SK-N-SH (cell line): ENCODE measurements at regions not wholly inside any gene's neighbourhood (a gene's known extent, or its start where the extent isn't known, plus 50 kb on each side); places are given as distances from the start of the nearest gene placed in this dataset.

Experiments used
- CTCF ChIA-PET: fragments of 300-600, 350-600 bp; formaldehyde crosslinking; extraction: SDS; loops from one replicate; lab custom pipeline; 2021; lab: Yijun Ruan, JAX
- POLR2A ChIA-PET: fragments of 350-600 bp; sonication (Branson Sonifier 250); formaldehyde crosslinking; extraction: SDS; loops from one replicate; lab custom pipeline; 2020; ENCODE audit warnings: antibody characterized with exemption, inconsistent platforms; lab: Yijun Ruan, JAX
- DNase-seq: peaks from one replicate; pipeline ENCODE4 v3.0.0; 2012
- H2AFZ ChIP-seq: fragments of 200-600 bp; sonication (generic); 2 replicates; pipeline ENCODE4 v1.8.1; 2016; ENCODE audit warnings: antibody characterized with exemption, mild to moderate bottlenecking, low read depth
- H3F3A ChIP-seq: fragments of 200-600 bp; sonication (generic); replicated peaks from 2 replicates; pipeline ENCODE3; 2016; ENCODE audit warnings: antibody characterized with exemption, mild to moderate bottlenecking; ENCODE audit not compliant: insufficient read depth
- H3K27ac ChIP-seq, 2 experiments: fragments of 200-500 bp in 1 of 2; fragments of 200-600 bp in 1 of 2; sonication (Bioruptor generic) in 1 of 2; sonication (generic), shearing (Covaris generic) in 1 of 2; 2 replicates each; pipeline versions ENCODE4 v1.5.1 to v1.6.1; 2014 to 2016; ENCODE audit warnings: low read depth in 2 of 2, inconsistent platforms in 1 of 2, low read length in 1 of 2, mild to moderate bottlenecking in 1 of 2, mixed read lengths in 1 of 2
- H3K27me3 ChIP-seq: fragments of 200-600 bp; sonication (generic), shearing (Covaris generic); 2 replicates; pipeline ENCODE4 v1.6.1; 2016; ENCODE audit warnings: mixed run types; ENCODE audit not compliant: insufficient read depth
- H3K36me3 ChIP-seq, 2 experiments: fragments of 200-500 bp in 1 of 2; fragments of 200-600 bp in 1 of 2; sonication (Bioruptor generic) in 1 of 2; sonication (generic) in 1 of 2; replicated peaks in 1 of 2; 2 replicates each; pipeline versions ENCODE3 to v1.5.1; 2014 to 2016; ENCODE audit warnings: low read length in 1 of 2, mild to moderate bottlenecking in 1 of 2; ENCODE audit not compliant: insufficient read depth in 2 of 2, control insufficient read depth in 1 of 2
- H3K4me1 ChIP-seq, 2 experiments: fragments of 200-500 bp in 1 of 2; fragments of 200-600 bp in 1 of 2; sonication (Bioruptor generic) in 1 of 2; sonication (generic), shearing (Covaris generic) in 1 of 2; 2 replicates each; pipeline versions ENCODE4 v1.5.1 to v1.6.1; 2014 to 2016; ENCODE audit warnings: low read depth in 1 of 2, low read length in 1 of 2, mixed run types in 1 of 2; ENCODE audit not compliant: insufficient read depth in 2 of 2, control insufficient read depth in 1 of 2
- H3K4me2 ChIP-seq: fragments of 200-600 bp; sonication (generic), shearing (Covaris generic); 2 replicates; pipeline ENCODE4 v1.6.1; 2017; ENCODE audit warnings: mixed run types
- H3K4me3 ChIP-seq, 2 experiments: fragments of 200-500 bp in 1 of 2; fragments of 200-600 bp in 1 of 2; sonication (Bioruptor generic) in 1 of 2; sonication (generic), shearing (Covaris generic) in 1 of 2; 2 replicates each; pipeline versions ENCODE4 v1.5.1 to v1.8.1; 2014 to 2016; ENCODE audit warnings: low read depth in 2 of 2, inconsistent platforms in 1 of 2, low read length in 1 of 2, mild to moderate bottlenecking in 1 of 2, mixed read lengths in 1 of 2, moderate library complexity in 1 of 2
- H3K79me2 ChIP-seq: fragments of 200-600 bp; sonication (generic); 2 replicates; pipeline ENCODE4 v1.8.1; 2017; ENCODE audit warnings: mild to moderate bottlenecking; ENCODE audit not compliant: insufficient read depth
- H3K9ac ChIP-seq: fragments of 200-600 bp; sonication (generic); 2 replicates; pipeline ENCODE4 v1.6.1; 2017; ENCODE audit warnings: mixed run types
- H3K9me2 ChIP-seq: fragments of 200-600 bp; sonication (generic); 2 replicates; pipeline ENCODE4 v1.6.1; 2017; ENCODE audit warnings: mixed run types
- H3K9me3 ChIP-seq: fragments of 200-600 bp; sonication (generic); 2 replicates; pipeline ENCODE4 v1.6.1; 2017; ENCODE audit warnings: mixed run types, mild to moderate bottlenecking, moderate library complexity
- H4K20me1 ChIP-seq: fragments of 200-600 bp; sonication (generic); 2 replicates; pipeline ENCODE4 v1.6.1; 2017; ENCODE audit warnings: mild to moderate bottlenecking, mixed run types; ENCODE audit not compliant: insufficient read depth
- CHD2 ChIP-seq: fragments of 150-350 bp; IDR thresholded peaks from 2 replicates; pipeline ENCODE4 v1.6.1; 2018; ENCODE audit warnings: low read length; ENCODE audit not compliant: partially characterized antibody
- EP300 ChIP-seq, 2 experiments: IDR thresholded peaks; 2 replicates each; pipeline versions ENCODE4 v1.4.0 to v1.6.1; 2012; ENCODE audit warnings: borderline replicate concordance in 1 of 2, low read depth in 1 of 2, low read length in 1 of 2
- EZH2phosphoT487 ChIP-seq: fragments of 200-600 bp; sonication (generic); IDR thresholded peaks from 2 replicates; pipeline ENCODE4 v1.6.1; 2017; ENCODE audit warnings: low read depth, mixed run types, mild to moderate bottlenecking, antibody characterized with exemption, moderate library complexity, borderline replicate concordance
- FOXJ3 ChIP-seq: sonication (generic); formaldehyde crosslinking; IDR thresholded peaks from 2 replicates; pipeline ENCODE4 v1.5.1; 2020; ENCODE audit warnings: mild to moderate bottlenecking, missing genetic modification reagents
- FOXM1 ChIP-seq: IDR thresholded peaks from 2 replicates; pipeline ENCODE4 v1.4.0; 2012; ENCODE audit warnings: low read depth, mild to moderate bottlenecking
- IRF3 ChIP-seq: fragments of 150-350 bp; IDR thresholded peaks from 2 replicates; pipeline ENCODE4 v1.6.1; 2016; ENCODE audit warnings: mild to moderate bottlenecking, low read depth, low read length
- MAX ChIP-seq: IDR thresholded peaks from 2 replicates; pipeline ENCODE4 v1.4.0; 2012; ENCODE audit warnings: low read depth
- MEF2A ChIP-seq: IDR thresholded peaks from 2 replicates; pipeline ENCODE4 v1.4.0; 2012; ENCODE audit warnings: low read depth, borderline replicate concordance
- MXI1 ChIP-seq: IDR thresholded peaks from 2 replicates; pipeline ENCODE4 v1.6.1; 2012; ENCODE audit warnings: mild to moderate bottlenecking, low read depth, low read length, improper control_type of control experiment
- NRF1 ChIP-seq: IDR thresholded peaks from 2 replicates; pipeline ENCODE4 v1.6.1; 2012; ENCODE audit warnings: low read depth, mild to moderate bottlenecking, low read length
- PBX3 ChIP-seq: IDR thresholded peaks from 2 replicates; pipeline ENCODE4; 2012
- POLR2AphosphoS5 ChIP-seq: IDR thresholded peaks from 2 replicates; pipeline ENCODE4 v1.6.1; 2012; ENCODE audit warnings: low read depth, low read length
- SIN3A ChIP-seq: IDR thresholded peaks from 2 replicates; pipeline ENCODE4 v1.6.1; 2012; ENCODE audit warnings: low read depth, mild to moderate bottlenecking, low read length, moderate library complexity, borderline replicate concordance
- SMC3 ChIP-seq: IDR thresholded peaks from 2 replicates; pipeline ENCODE4 v1.6.1; 2012; ENCODE audit warnings: low read depth, low read length, improper control_type of control experiment
- TAF1 ChIP-seq: IDR thresholded peaks from 2 replicates; pipeline ENCODE4 v1.6.1; 2012; ENCODE audit warnings: low read depth, mild to moderate bottlenecking, low read length, moderate library complexity, borderline replicate concordance
- TCF12 ChIP-seq: IDR thresholded peaks from 2 replicates; pipeline ENCODE4 v1.4.0; 2012
- USF2 ChIP-seq: fragments of 150-350 bp; IDR thresholded peaks from 2 replicates; pipeline ENCODE4 v1.6.1; 2017; ENCODE audit warnings: antibody characterized with exemption, low read length, low read depth, borderline replicate concordance
- WGBS: methylation state at CpG from one replicate; pipeline ENCODE4 v1.1.6; 2017; ENCODE audit warnings: low lambda C conversion rate; 5-methylcytosine and 5-hydroxymethylcytosine counted together

- TF ChIP-seq PBX3 (no peak), FOXJ3 (CRISPR knock-in tag) (no peak), EZH2phosphoT487 (no peak), USF2 (no peak), IRF3 (no peak)
These were observed 211.5 kb downstream of the MED10 start (continued) for GRCh38 chr5:6166698-6167394.

GRCh38 chr5:6163913-6164312, 214.4 kb downstream of the MED10 start:
- H4K20me1 ChIP-seq: no peaks in the 10 kb centered on the region
- ChIA-PET CTCF (no interaction called here), POLR2A (no interaction called here)
- 58% methylated on average over 6 of the region's 6 CpGs for WGBS
- no peaks in the 10 kb centered on the region for H3F3A ChIP-seq
- no peak overlapping the region for H3K4me2 ChIP-seq
- no peaks in the 10 kb centered on the region for H3K36me3 ChIP-seq
- H3K4me1 ChIP-seq: peaks cover 0 to 19% of the 10 kb centered on the region in 2 experiments; a peak in 2 of 4 replicates
- TF ChIP-seq SIN3A (no peak), TCF12 (no peak), FOXM1 (no peak), MXI1 (no peak), MEF2A (no peak), USF2 (no peak), CHD2 (no peak), NRF1 (no peak), IRF3 (no peak), TAF1 (no peak), EZH2phosphoT487 (no peak), PBX3 (no peak), MAX (no peak), EP300 (IDR thresholded peaks at IDR 0.05; ENCODE audit: borderline replicate concordance in 1 of 2, low read depth in 1 of 2, low read length in 1 of 2) (no peak), POLR2AphosphoS5 (no peak), SMC3 (no peak)
- H3K27ac ChIP-seq: no peak overlapping the region
- no peak overlapping the region for H3K9ac ChIP-seq
- no peaks in the 10 kb centered on the region for H3K27me3 ChIP-seq
- no peaks in the 10 kb centered on the region for H3K9me2 ChIP-seq
- H2AFZ ChIP-seq: no peak overlapping the region
- H3K79me2 ChIP-seq: no peaks in the 10 kb centered on the region
- no peaks in the 10 kb centered on the region for H3K9me3 ChIP-seq
- DNase-seq: no peak
- H3K4me3 ChIP-seq: no peak overlapping the region
